Fibroblast of lung (primary cell): ENCODE measurements at regions not wholly inside any gene's neighbourhood (a gene's known extent, or its start where the extent isn't known, plus 50 kb on each side); places are given as distances from the start of the nearest gene placed in this dataset.
A peak's percentile ranks its signal among the peaks of the same experiment; 100 is the strongest.

ENCODE experiments used
- DNase-seq, 2 donors: peaks; one replicate each; pipeline versions ENCODE4 v3.0.0 to v3.0.0-alpha.2; 2010; ENCODE audit warnings: low read depth in 2 of 2
- H2AFZ ChIP-seq: 2 replicates; pipeline ENCODE4 v1.5.1; 2012; ENCODE audit warnings: low read length, control low read depth, inconsistent platforms
- H3K27ac ChIP-seq: 2 replicates; pipeline ENCODE4 v1.5.1; 2011; ENCODE audit warnings: low read length, control low read depth; ENCODE audit not compliant: insufficient read depth
- H3K27me3 ChIP-seq: 2 replicates; pipeline ENCODE4 v1.5.1; 2011; ENCODE audit warnings: mild to moderate bottlenecking, low read length; ENCODE audit not compliant: control insufficient read depth, insufficient read depth
- H3K36me3 ChIP-seq: 2 replicates; pipeline ENCODE4 v1.5.1; 2011; ENCODE audit warnings: low read length; ENCODE audit not compliant: control insufficient read depth, insufficient read depth
- H3K4me1 ChIP-seq: 2 replicates; pipeline ENCODE4 v1.5.1; 2011; ENCODE audit warnings: low read length; ENCODE audit not compliant: control insufficient read depth, insufficient read depth; ENCODE audit errors: extremely low read depth
- H3K4me2 ChIP-seq: 2 replicates; pipeline ENCODE4 v1.5.1; 2011; ENCODE audit warnings: low read length, control low read depth; ENCODE audit not compliant: insufficient read depth; ENCODE audit errors: extremely low read depth
- H3K4me3 ChIP-seq, 4 experiments: fragments of 200-600 bp in 1 of 4; sonication (generic) in 1 of 4; replicated peaks in 1 of 4; 2 replicates each; pipeline ENCODE4 v1.5.1; 2011 to 2016; ENCODE audit warnings: low read length in 4 of 4, low read depth in 3 of 4, mild to moderate bottlenecking in 3 of 4, control low read depth in 2 of 4, inconsistent platforms in 1 of 4, mixed read lengths in 1 of 4; ENCODE audit not compliant: insufficient read depth in 1 of 4; ENCODE audit errors: control extremely low read depth in 1 of 4
- H3K79me2 ChIP-seq: 2 replicates; pipeline ENCODE4 v1.5.1; 2012; ENCODE audit warnings: mild to moderate bottlenecking, low read length, inconsistent platforms; ENCODE audit not compliant: control insufficient read depth, insufficient read depth
- H3K9ac ChIP-seq: 2 replicates; pipeline ENCODE4 v1.5.1; 2011; ENCODE audit warnings: mild to moderate bottlenecking, low read length, control low read depth; ENCODE audit not compliant: insufficient read depth
- H3K9me3 ChIP-seq: 2 replicates; pipeline ENCODE4 v1.5.1; 2012; ENCODE audit warnings: low read depth, low read length; ENCODE audit not compliant: control insufficient read depth, insufficient read depth
- H4K20me1 ChIP-seq: 2 replicates; pipeline ENCODE4 v1.5.1; 2011; ENCODE audit warnings: low read length; ENCODE audit not compliant: control insufficient read depth, insufficient read depth; ENCODE audit errors: extremely low read depth
- CTCF ChIP-seq, 2 donors: IDR thresholded peaks in 1 of 2; conservative IDR thresholded peaks in 1 of 2; 1 replicate in 1 of 2; 2 replicates in 1 of 2; pipeline ENCODE4 v1.5.1; 2011 to 2012; ENCODE audit warnings: low read length in 2 of 2, control low read depth in 1 of 2, inconsistent platforms in 1 of 2, low read depth in 1 of 2, mild to moderate bottlenecking in 1 of 2
- EZH2 ChIP-seq: IDR thresholded peaks from 2 replicates; pipeline ENCODE4 v1.5.1; 2012; ENCODE audit warnings: low read length, control low read depth, mild to moderate bottlenecking; ENCODE audit errors: missing control alignments

GRCh38 chr4:151997461-151997860 lies 236.7 kb upstream of the GATB start:
- DNase-seq, result no peak
- no peak overlapping the region for H3K9ac ChIP-seq
- H3K4me3 ChIP-seq, result no peak overlapping the region
- no peaks in the 10 kb centered on the region for H3K4me1 ChIP-seq
- H3K9me3 ChIP-seq, result no peaks in the 10 kb centered on the region
- H4K20me1 ChIP-seq, result no peaks in the 10 kb centered on the region
- no peak overlapping the region for H3K27ac ChIP-seq
- H3K4me2 ChIP-seq, result no peak overlapping the region
- no peaks in the 10 kb centered on the region for H3K36me3 ChIP-seq
- no peaks in the 10 kb centered on the region for H3K79me2 ChIP-seq
- TF ChIP-seq CTCF (conservative IDR thresholded peaks at IDR 0.05 in 1 of 2, IDR thresholded peaks at IDR 0.05 in 1 of 2; ENCODE audit: low read depth in 1 of 2, low read length in 2 of 2) (no peak), EZH2 (no peak)
- H2AFZ ChIP-seq, result no peak overlapping the region
- H3K27me3 ChIP-seq, result no peaks in the 10 kb centered on the region

- no peaks in the 10 kb centered on the region for H3K79me2 ChIP-seq
- no peaks in the 10 kb centered on the region for H3K9me3 ChIP-seq
- no peak for DNase-seq
- no peak for TF ChIP-seq CTCF (conservative IDR thresholded peaks at IDR 0.05 in 1 of 2, IDR thresholded peaks at IDR 0.05 in 1 of 2; ENCODE audit: low read depth in 1 of 2, low read length in 2 of 2)
- no peak for TF ChIP-seq EZH2
- H3K4me2 ChIP-seq, result no peak overlapping the region
- no peak overlapping the region for H3K9ac ChIP-seq
- H3K36me3 ChIP-seq, result no peaks in the 10 kb centered on the region
- no peak overlapping the region for H3K27ac ChIP-seq
- H3K4me1 ChIP-seq, result peaks cover 2% of the 10 kb centered on the region
- H2AFZ ChIP-seq, result no peak overlapping the region
- H3K27me3 ChIP-seq, result no peaks in the 10 kb centered on the region
- no peak overlapping the region for H3K4me3 ChIP-seq
- H4K20me1 ChIP-seq, result no peaks in the 10 kb centered on the region
Measured at GRCh38 chr4:151994429-151994828, 233.6 kb upstream of the GATB start.

GRCh38 chr4:151993521-151993920 lies 232.7 kb upstream of the GATB start:
- TF ChIP-seq EZH2 (no peak), CTCF (conservative IDR thresholded peaks at IDR 0.05 in 1 of 2, IDR thresholded peaks at IDR 0.05 in 1 of 2; ENCODE audit: low read depth in 1 of 2, low read length in 2 of 2) (no peak)
- Histone ChIP-seq H3K9me3 (no peaks in the 10 kb centered on the region), H4K20me1 (no peaks in the 10 kb centered on the region), H3K4me2 (no peak overlapping the region), H2AFZ (no peak overlapping the region), H3K9ac (no peak overlapping the region), H3K27ac (no peak overlapping the region), H3K4me1 (peaks cover 2% of the 10 kb centered on the region), H3K4me3 (no peak overlapping the region), H3K27me3 (no peaks in the 10 kb centered on the region), H3K36me3 (no peaks in the 10 kb centered on the region), H3K79me2 (no peaks in the 10 kb centered on the region)
- peak in 1 of 2 donors; percentile 11 for DNase-seq
